Natural killer cell (primary cell): ENCODE measurements at regions not wholly inside any gene's neighbourhood (a gene's known extent, or its start where the extent isn't known, plus 50 kb on each side); places are given as distances from the start of the nearest gene placed in this dataset.
A peak's percentile ranks its signal among the peaks of the same experiment; 100 is the strongest.

ENCODE experiments used
- ATAC-seq, 3 donors: fragments of 150-1000 bp in 2 of 3; fragments of 200-7000 bp in 1 of 3; cut with Tn5 transposase; 1 replicate in 1 of 3; 2 replicates in 2 of 3; pipeline ENCODE4 v1.10.0; 2021; ENCODE audit warnings: mild to moderate bottlenecking in 2 of 3, moderate library complexity in 2 of 3
- DNase-seq, 2 donors: peaks; one replicate each; pipeline versions ENCODE4 v3.0.0 to v3.0.0-alpha.2; 2013 to 2021; ENCODE audit warnings: mixed read lengths in 1 of 2
- H3K27ac ChIP-seq: one replicate; pipeline ENCODE4 v1.5.1; 2013; ENCODE audit warnings: mild to moderate bottlenecking, low read length
- H3K27me3 ChIP-seq: one replicate; pipeline ENCODE4 v1.6.1; 2013; ENCODE audit warnings: low read length; ENCODE audit not compliant: control insufficient read depth, insufficient read depth
- H3K36me3 ChIP-seq: one replicate; pipeline ENCODE4 v1.6.1; 2013; ENCODE audit warnings: low read length; ENCODE audit not compliant: control insufficient read depth, insufficient read depth
- H3K4me1 ChIP-seq: one replicate; pipeline ENCODE4 v1.6.1; 2013; ENCODE audit warnings: low read length; ENCODE audit not compliant: control insufficient read depth, insufficient read depth
- H3K4me3 ChIP-seq: one replicate; pipeline ENCODE4 v1.5.1; 2013; ENCODE audit warnings: low read length
- H3K9me3 ChIP-seq: one replicate; pipeline ENCODE4 v1.6.1; 2013; ENCODE audit warnings: low read length; ENCODE audit not compliant: control insufficient read depth, insufficient read depth
- H3K27ac Mint-ChIP-seq, 2 donors: one replicate each; pipeline ENCODE4 v1.8.0; 2022; ENCODE audit warnings: mild to moderate bottlenecking in 2 of 2, mixed read lengths in 2 of 2, moderate library complexity in 1 of 2
- H3K27me3 Mint-ChIP-seq, 2 donors: one replicate each; pipeline ENCODE4 v1.8.0; 2022; ENCODE audit warnings: low read depth in 2 of 2, mixed read lengths in 2 of 2
- H3K36me3 Mint-ChIP-seq: one replicate; pipeline ENCODE4 v1.8.0; 2022; ENCODE audit warnings: mixed read lengths
- H3K4me1 Mint-ChIP-seq, 2 donors: one replicate each; pipeline ENCODE4 v1.8.0; 2022; ENCODE audit warnings: mixed read lengths in 2 of 2
- H3K4me3 Mint-ChIP-seq: one replicate; pipeline ENCODE4 v1.8.0; 2022; ENCODE audit warnings: mild to moderate bottlenecking, moderate library complexity, mixed read lengths
- H3K9me3 Mint-ChIP-seq, 2 donors: one replicate each; pipeline ENCODE4 v1.8.0; 2022; ENCODE audit warnings: mixed read lengths in 2 of 2
- CTCF ChIP-seq: fragments of 200-600 bp; IDR thresholded peaks from one replicate; pipeline ENCODE4 v1.8.0; 2022; ENCODE audit warnings: antibody characterized with exemption
- WGBS: methylation state at CpG from one replicate; pipeline ENCODE4 v1.1.7; 2013; ENCODE audit warnings: missing lambda C conversion rate; ENCODE audit not compliant: insufficient coverage; 5-methylcytosine and 5-hydroxymethylcytosine counted together
- intact Hi-C: fragments of 100-400 bp; cut with micrococcal nuclease; formaldehyde crosslinking; loops from one replicate; pipeline ENCODE4 v1.14.2; 2022

- Mint-ChIP-seq H3K4me3 (no peak overlapping the region), H3K4me1 (no peaks in the 10 kb centered on the region), H3K9me3 (peaks cover 0 to 2% of the 10 kb centered on the region in 2 donors), H3K27ac (no peak overlapping the region), H3K27me3 (no peaks in the 10 kb centered on the region), H3K36me3 (no peaks in the 10 kb centered on the region)
- Histone ChIP-seq H3K4me1 (no peaks in the 10 kb centered on the region), H3K27ac (no peak overlapping the region), H3K27me3 (no peaks in the 10 kb centered on the region), H3K36me3 (no peaks in the 10 kb centered on the region), H3K9me3 (no peaks in the 10 kb centered on the region), H3K4me3 (no peak overlapping the region)
- no peak for TF ChIP-seq CTCF
- intact Hi-C loops = no loop called here
- WGBS = no CpG with 5 or more reads among the region's 3 CpGs
- ATAC-seq = peak in 1 of 3 donors; percentile 74
- no peak for DNase-seq
Observed at GRCh38 chr13:73465617-73465971, 406.8 kb downstream of the KLF5 start.

- no peaks in the 10 kb centered on the region for H3K9me3 ChIP-seq
- Mint-ChIP-seq H3K4me3 (no peak overlapping the region), H3K4me1 (no peaks in the 10 kb centered on the region), H3K27ac (no peak overlapping the region), H3K9me3 (peaks cover 4 to 5% of the 10 kb centered on the region in 2 donors), H3K27me3 (no peaks in the 10 kb centered on the region), H3K36me3 (no peaks in the 10 kb centered on the region)
- no peak for TF ChIP-seq CTCF
- H3K4me1 ChIP-seq = no peaks in the 10 kb centered on the region
- no peak overlapping the region for H3K27ac ChIP-seq
- H3K4me3 ChIP-seq = no peak overlapping the region
- WGBS = 8% methylated on average over 2 of the region's 5 CpGs
- intact Hi-C loops = no loop called here
- DNase-seq (no peak), ATAC-seq (no peak)
- H3K36me3 ChIP-seq = no peaks in the 10 kb centered on the region
- H3K27me3 ChIP-seq = no peaks in the 10 kb centered on the region
Observed at GRCh38 chr13:73464758-73465616, 406.2 kb downstream of the KLF5 start.

GRCh38 chr13:73462241-73462640 lies 403.4 kb downstream of the KLF5 start:
- DNase-seq (no peak), ATAC-seq (no peak)
- Mint-ChIP-seq H3K36me3 (no peaks in the 10 kb centered on the region), H3K27ac (no peak overlapping the region), H3K9me3 (peaks cover 5 to 7% of the 10 kb centered on the region in 2 donors), H3K4me3 (no peak overlapping the region), H3K27me3 (no peaks in the 10 kb centered on the region), H3K4me1 (no peaks in the 10 kb centered on the region)
- 89% methylated on average over 4 of the region's 4 CpGs for WGBS
- Histone ChIP-seq H3K4me1 (no peaks in the 10 kb centered on the region), H3K9me3 (no peaks in the 10 kb centered on the region), H3K27me3 (no peaks in the 10 kb centered on the region), H3K4me3 (no peak overlapping the region), H3K27ac (no peak overlapping the region), H3K36me3 (no peaks in the 10 kb centered on the region)
- no peak for TF ChIP-seq CTCF
- intact Hi-C loops = no loop called here
